ENCODE measurements at regions not wholly inside any gene's neighbourhood (a gene's known extent, or its start where the extent isn't known, plus 50 kb on each side); places are given as distances from the start of the nearest gene placed in this dataset.
"Not testable (repeated sequence)": the region's sequence is repeated elsewhere in the genome, so short reads cannot be mapped to it uniquely, and the experiment has no call there.

DNA sequence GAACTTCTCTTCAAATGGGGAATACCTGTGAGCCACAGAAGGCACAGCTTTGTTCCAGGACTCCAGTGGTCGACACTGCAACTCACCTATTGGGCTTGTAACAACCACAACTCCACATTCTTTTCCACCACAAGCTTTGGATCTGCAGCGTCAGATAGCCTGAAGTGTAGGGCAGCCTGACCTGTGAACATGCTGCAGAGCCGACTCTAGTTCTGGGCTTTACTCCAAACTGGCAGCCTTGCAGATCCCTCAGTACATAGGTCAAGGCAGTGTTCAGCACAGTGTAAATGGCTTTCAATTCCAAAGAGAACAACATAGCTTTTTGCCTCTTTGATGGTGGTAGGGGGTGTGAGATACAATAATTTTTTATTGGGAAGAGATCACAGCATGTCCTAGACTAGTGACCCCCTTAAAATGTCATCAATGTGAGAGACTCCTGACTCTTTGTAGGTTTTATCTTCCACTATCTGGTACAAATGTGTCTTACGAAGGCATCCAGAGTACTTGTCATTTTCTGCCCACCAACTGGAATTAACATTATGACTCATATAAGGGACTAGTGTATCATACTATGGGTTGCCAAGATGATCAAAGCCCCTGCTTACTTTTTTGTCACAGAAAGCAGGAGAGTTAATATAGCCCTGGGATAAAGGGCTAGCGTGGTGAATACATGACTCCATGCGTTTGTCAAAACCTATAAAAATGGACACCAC is 149.8 kb downstream of the COPS8 start:
- DNase-seq (peak; percentile 25 to 73), ATAC-seq (peak; percentile 92 to 99 (median 94))
- Histone ChIP-seq H3K36me3 (no peaks in the 10 kb centered on the region), H3K27ac (peak overlapping the region; percentile 48 to 82 (median 72)), H3K9me3 (peaks cover 0 to 12% (median 2%) of the 10 kb centered on the region in 11 donors), H3K27me3 (no peaks in the 10 kb centered on the region), H3K4me1 (peaks cover 8 to 47% (median 20%) of the 10 kb centered on the region in 9 donors), H3K4me3 (no peak overlapping the region)
- TF ChIP-seq, protein P1, sequence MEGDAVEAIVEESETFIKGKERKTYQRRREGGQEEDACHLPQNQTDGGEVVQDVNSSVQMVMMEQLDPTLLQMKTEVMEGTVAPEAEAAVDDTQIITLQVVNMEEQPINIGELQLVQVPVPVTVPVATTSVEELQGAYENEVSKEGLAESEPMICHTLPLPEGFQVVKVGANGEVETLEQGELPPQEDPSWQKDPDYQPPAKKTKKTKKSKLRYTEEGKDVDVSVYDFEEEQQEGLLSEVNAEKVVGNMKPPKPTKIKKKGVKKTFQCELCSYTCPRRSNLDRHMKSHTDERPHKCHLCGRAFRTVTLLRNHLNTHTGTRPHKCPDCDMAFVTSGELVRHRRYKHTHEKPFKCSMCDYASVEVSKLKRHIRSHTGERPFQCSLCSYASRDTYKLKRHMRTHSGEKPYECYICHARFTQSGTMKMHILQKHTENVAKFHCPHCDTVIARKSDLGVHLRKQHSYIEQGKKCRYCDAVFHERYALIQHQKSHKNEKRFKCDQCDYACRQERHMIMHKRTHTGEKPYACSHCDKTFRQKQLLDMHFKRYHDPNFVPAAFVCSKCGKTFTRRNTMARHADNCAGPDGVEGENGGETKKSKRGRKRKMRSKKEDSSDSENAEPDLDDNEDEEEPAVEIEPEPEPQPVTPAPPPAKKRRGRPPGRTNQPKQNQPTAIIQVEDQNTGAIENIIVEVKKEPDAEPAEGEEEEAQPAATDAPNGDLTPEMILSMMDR (IDR thresholded peaks at IDR 0.05): no peak
- intact Hi-C loops (cut with DNase I): loop anchor here in 1 of 10 donors (1.0 kb wide), 1 partner anchor 55 kb away; no protein-coding TSS in a partner anchor
- 45 to 51% methylated on average over 6 of the region's 6 CpGs for WGBS, 2 donors

DNA sequence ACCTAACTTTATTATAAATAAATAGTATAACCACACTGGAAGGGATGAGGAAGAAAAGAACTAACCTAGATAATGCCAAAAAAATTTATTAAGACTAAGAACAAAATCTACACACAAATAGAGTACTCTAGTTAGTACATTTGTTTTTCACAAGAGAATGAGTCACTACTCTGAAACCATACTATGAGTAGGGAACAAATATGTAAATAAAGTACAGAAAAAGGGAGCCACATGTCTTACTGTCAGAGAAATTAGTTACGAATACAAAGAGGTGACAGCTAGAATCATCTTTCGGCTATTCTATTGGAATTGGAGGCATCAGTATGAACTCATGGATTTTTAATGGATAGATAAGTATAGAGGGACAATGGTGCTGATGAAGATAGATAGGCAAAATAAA is 150.5 kb downstream of the COPS8 start:
- intact Hi-C loops (cut with DNase I): no loop called here
- Histone ChIP-seq H3K36me3 (no peaks in the 10 kb centered on the region), H3K4me1 (peaks cover 8 to 42% (median 20%) of the 10 kb centered on the region in 9 donors), H3K4me3 (no peak overlapping the region), H3K27me3 (no peaks in the 10 kb centered on the region), H3K9me3 (peaks cover 0 to 18% (median 8%) of the 10 kb centered on the region in 11 donors), H3K27ac (peak overlapping the region in 8 of 10 donors; percentile 48 to 82 (median 70))
- TF ChIP-seq, protein P1 (IDR thresholded peaks at IDR 0.05): no peak
- DNase-seq: no peak
- WGBS, 2 donors: 96% methylated on average over 2 of the region's 2 CpGs
- no peak for ATAC-seq

GRCh38 chr2:237238249-237238648 is 152.6 kb downstream of the COPS8 start:
- H3K4me3 ChIP-seq: no peak overlapping the region
- DNase-seq (no peak), ATAC-seq (no peak)
- no peak overlapping the region for H3K27ac ChIP-seq
- H3K4me1 ChIP-seq: peaks cover 5 to 32% (median 20%) of the 10 kb centered on the region in 9 donors
- TF ChIP-seq, protein P1 (IDR thresholded peaks at IDR 0.05): no peak
- H3K36me3 ChIP-seq: no peaks in the 10 kb centered on the region
- H3K27me3 ChIP-seq: no peaks in the 10 kb centered on the region
- 71 to 73% methylated on average over 3 of the region's 3 CpGs for WGBS, 2 donors
- H3K9me3 ChIP-seq: peaks cover 0 to 37% (median 9%) of the 10 kb centered on the region in 11 donors
- intact Hi-C loops (cut with DNase I): no loop called here

GRCh38 chr2:237240252-237240651 is 154.6 kb downstream of the COPS8 start:
- H3K27ac ChIP-seq: no peak overlapping the region
- ATAC-seq (no peak), DNase-seq (no peak)
- H3K4me3 ChIP-seq: no peak overlapping the region
- intact Hi-C loops (cut with DNase I): no loop called here
- H3K36me3 ChIP-seq: no peaks in the 10 kb centered on the region
- H3K27me3 ChIP-seq: no peaks in the 10 kb centered on the region
- TF ChIP-seq, protein P1 (IDR thresholded peaks at IDR 0.05): no peak
- 93% methylated on average over 5 of the region's 5 CpGs for WGBS, 2 donors
- H3K4me1 ChIP-seq: peaks cover 0 to 13% (median 7%) of the 10 kb centered on the region in 9 donors
- peaks cover 0 to 44% (median 9%) of the 10 kb centered on the region in 11 donors for H3K9me3 ChIP-seq

- 91% methylated on average over 3 of the region's 3 CpGs for WGBS, 2 donors
- not testable (repeated sequence) for H3K27me3 ChIP-seq
These were observed 155.2 kb downstream of the COPS8 start for GRCh38 chr2:237240868-237241267.

More at GRCh38 chr2:237240868-237241267, 155.2 kb downstream of the COPS8 start:
- ATAC-seq; DNase-seq; intact Hi-C loops (cut with DNase I); H3K27ac ChIP-seq; H3K4me3 ChIP-seq; H3K36me3 ChIP-seq; H3K4me1 ChIP-seq: not testable (repeated sequence)
- H3K9me3 ChIP-seq: peaks cover 0 to 44% (median 9%) of the 10 kb centered on the region in 11 donors

Data from heart right ventricle (tissue), 16 donors.